GM18498 (cell line): ENCODE measurements at regions not wholly inside any gene's neighbourhood (a gene's known extent, or its start where the extent isn't known, plus 50 kb on each side); places are given as distances from the start of the nearest gene placed in this dataset.
"Not testable (repeated sequence)": the region's sequence is repeated elsewhere in the genome, so short reads cannot be mapped to it uniquely, and the experiment has no call there.

Experiments
- ATAC-seq: cut with Tn5 transposase; IDR thresholded peaks from one replicate; pipeline ENCODE4 v1.9.1; 2021; ENCODE audit warnings: mild to moderate bottlenecking, moderate library complexity; ENCODE audit not compliant: unreplicated experiment

- no peak for ATAC-seq
Observed at GRCh38 chr1:213324859-213325258, 273.8 kb downstream of the RPS6KC1 start.

GRCh38 chr1:213325482-213325881 is 274.4 kb downstream of the RPS6KC1 start:
- no peak for ATAC-seq

- no peak for ATAC-seq
Observed at GRCh38 chr1:213326281-213327016, 275.4 kb downstream of the RPS6KC1 start.

GRCh38 chr1:213327017-213327667 is 276.1 kb downstream of the RPS6KC1 start:
- ATAC-seq = no peak

GRCh38 chr1:213329406-213330008 is 278.5 kb downstream of the RPS6KC1 start:
- no peak for ATAC-seq

GRCh38 chr1:213330281-213330680 is 279.2 kb downstream of the RPS6KC1 start:
- no peak for ATAC-seq

GRCh38 chr1:213331631-213332175 is 280.7 kb downstream of the RPS6KC1 start:
- no peak for ATAC-seq

GRCh38 chr1:213332491-213332890 is 281.4 kb downstream of the RPS6KC1 start:
- no peak for ATAC-seq

GRCh38 chr1:213333121-213333520 is 282.1 kb downstream of the RPS6KC1 start:
- no peak for ATAC-seq

- no peak for ATAC-seq
Observed at GRCh38 chr1:213335084-213335483, 284.0 kb downstream of the RPS6KC1 start.

- ATAC-seq = no peak
Observed at GRCh38 chr1:213337025-213337678, 286.1 kb downstream of the RPS6KC1 start.

- no peak for ATAC-seq
Observed at GRCh38 chr1:213340593-213340992, 289.6 kb downstream of the RPS6KC1 start.

- ATAC-seq = no peak
Observed at GRCh38 chr1:213345621-213346020, 294.6 kb downstream of the RPS6KC1 start.

- no peak for ATAC-seq
Observed at GRCh38 chr1:213357403-213357802, 306.4 kb downstream of the RPS6KC1 start.

- not testable (repeated sequence) for ATAC-seq
Observed at GRCh38 chr1:213358368-213358767, 307.3 kb downstream of the RPS6KC1 start.

- ATAC-seq = no peak
Observed at GRCh38 chr1:213362598-213362997, 311.6 kb downstream of the RPS6KC1 start.

GRCh38 chr1:213366141-213366831 is 315.2 kb downstream of the RPS6KC1 start:
- no peak for ATAC-seq

- no peak for ATAC-seq
Observed at GRCh38 chr1:213369465-213369864, 318.4 kb downstream of the RPS6KC1 start.

- no peak for ATAC-seq
Observed at GRCh38 chr1:213370523-213370922, 319.5 kb downstream of the RPS6KC1 start.

- ATAC-seq = no peak
Observed at GRCh38 chr1:213371525-213371846, 320.4 kb downstream of the RPS6KC1 start.
